ENCODE measurements at regions not wholly inside any gene's neighbourhood (a gene's known extent, or its start where the extent isn't known, plus 50 kb on each side); places are given as distances from the start of the nearest gene placed in this dataset.

GRCh38 chr4:123312116-123312515, 84.5 kb upstream of the SPRY1 start:
- H3K27ac ChIP-seq (ENCODE audit: low read length, poor library complexity, severe bottlenecking) = no peak overlapping the region
- no peak overlapping the region for H2AFZ ChIP-seq (ENCODE audit: low read depth, low read length)
- H2BK15ac ChIP-seq (ENCODE audit: low read depth, poor library complexity, severe bottlenecking) = no peak overlapping the region
- no peaks in the 10 kb centered on the region for H3K27me3 ChIP-seq (ENCODE audit: control insufficient read depth in 1 of 2, insufficient read depth in 1 of 2, low read length in 2 of 2)
- H3K4me1 ChIP-seq (ENCODE audit: control insufficient read depth, insufficient read depth, low read depth, low read length) = no peaks in the 10 kb centered on the region
- no peak overlapping the region for H2BK120ac ChIP-seq (ENCODE audit: low read depth, low read length)
- H3K79me1 ChIP-seq (replicated peaks; ENCODE audit: low read length, poor library complexity, severe bottlenecking) = no peaks in the 10 kb centered on the region
- no peak overlapping the region for H4K8ac ChIP-seq (ENCODE audit: low read length)
- H3K36me3 ChIP-seq (ENCODE audit: control insufficient read depth in 1 of 2, insufficient read depth in 2 of 2, low read depth in 1 of 2, low read length in 2 of 2) = peaks cover 0 to 4% of the 10 kb centered on the region in 2 experiments
- H3K4ac ChIP-seq (ENCODE audit: low read depth in 1 of 2, low read length in 2 of 2) = no peak overlapping the region
- no peak overlapping the region for H2BK5ac ChIP-seq (ENCODE audit: low read depth, low read length, poor library complexity, severe bottlenecking)
- no peak for DNase-seq
- H3K4me3 ChIP-seq (ENCODE audit: insufficient read depth in 1 of 2, low read depth in 1 of 2, low read length in 2 of 2) = no peak overlapping the region
- H3K14ac ChIP-seq (ENCODE audit: low read length in 2 of 2) = no peak overlapping the region
- H3K23ac ChIP-seq (ENCODE audit: low read length in 2 of 2) = no peak overlapping the region
- no peaks in the 10 kb centered on the region for H3K9me3 ChIP-seq (ENCODE audit: control insufficient read depth, low read length)
- H3K4me2 ChIP-seq (ENCODE audit: low read length, poor library complexity, severe bottlenecking) = no peak overlapping the region
- WGBS = 100% methylated on average over 1 of the region's 1 CpG
- no peak overlapping the region for H2AK5ac ChIP-seq (ENCODE audit: low read length, severe bottlenecking)
- H2BK12ac ChIP-seq (ENCODE audit: low read length in 2 of 2) = no peak overlapping the region
- H4K91ac ChIP-seq (ENCODE audit: low read length) = no peak overlapping the region
- no peak overlapping the region for H3K18ac ChIP-seq (ENCODE audit: low read depth in 1 of 2, low read length in 2 of 2)
- no peak overlapping the region for H3K9ac ChIP-seq (ENCODE audit: low read length)

GRCh38 chr4:123312951-123313592, 83.5 kb upstream of the SPRY1 start:
- no peak overlapping the region for H2BK12ac ChIP-seq (ENCODE audit: low read length in 2 of 2)
- peaks cover 0 to 4% of the 10 kb centered on the region in 2 experiments for H3K36me3 ChIP-seq (ENCODE audit: control insufficient read depth in 1 of 2, insufficient read depth in 2 of 2, low read depth in 1 of 2, low read length in 2 of 2)
- no peak overlapping the region for H3K4me2 ChIP-seq (ENCODE audit: low read length, poor library complexity, severe bottlenecking)
- H2BK15ac ChIP-seq (ENCODE audit: low read depth, poor library complexity, severe bottlenecking) = no peak overlapping the region
- peaks cover 2% of the 10 kb centered on the region for H3K9me3 ChIP-seq (ENCODE audit: control insufficient read depth, low read length)
- H3K4ac ChIP-seq (ENCODE audit: low read depth in 1 of 2, low read length in 2 of 2) = no peak overlapping the region
- H2AFZ ChIP-seq (ENCODE audit: low read depth, low read length) = no peak overlapping the region
- H3K14ac ChIP-seq (ENCODE audit: low read length in 2 of 2) = no peak overlapping the region
- H2BK5ac ChIP-seq (ENCODE audit: low read depth, low read length, poor library complexity, severe bottlenecking) = no peak overlapping the region
- H4K91ac ChIP-seq (ENCODE audit: low read length) = no peak overlapping the region
- no peak overlapping the region for H3K23ac ChIP-seq (ENCODE audit: low read length in 2 of 2)
- no peak overlapping the region for H3K27ac ChIP-seq (ENCODE audit: low read length, poor library complexity, severe bottlenecking)
- no peaks in the 10 kb centered on the region for H3K27me3 ChIP-seq (ENCODE audit: control insufficient read depth in 1 of 2, insufficient read depth in 1 of 2, low read length in 2 of 2)
- H3K9ac ChIP-seq (ENCODE audit: low read length) = no peak overlapping the region
- no peak overlapping the region for H2AK5ac ChIP-seq (ENCODE audit: low read length, severe bottlenecking)
- no peaks in the 10 kb centered on the region for H3K4me1 ChIP-seq (ENCODE audit: control insufficient read depth, insufficient read depth, low read depth, low read length)
- no peak overlapping the region for H3K18ac ChIP-seq (ENCODE audit: low read depth in 1 of 2, low read length in 2 of 2)
- no peak for DNase-seq
- no peak overlapping the region for H4K8ac ChIP-seq (ENCODE audit: low read length)
- H2BK120ac ChIP-seq (ENCODE audit: low read depth, low read length) = no peak overlapping the region
- no peaks in the 10 kb centered on the region for H3K79me1 ChIP-seq (replicated peaks; ENCODE audit: low read length, poor library complexity, severe bottlenecking)
- H3K4me3 ChIP-seq (ENCODE audit: insufficient read depth in 1 of 2, low read depth in 1 of 2, low read length in 2 of 2) = no peak overlapping the region
- 94% methylated on average over 10 of the region's 10 CpGs for WGBS

DNA sequence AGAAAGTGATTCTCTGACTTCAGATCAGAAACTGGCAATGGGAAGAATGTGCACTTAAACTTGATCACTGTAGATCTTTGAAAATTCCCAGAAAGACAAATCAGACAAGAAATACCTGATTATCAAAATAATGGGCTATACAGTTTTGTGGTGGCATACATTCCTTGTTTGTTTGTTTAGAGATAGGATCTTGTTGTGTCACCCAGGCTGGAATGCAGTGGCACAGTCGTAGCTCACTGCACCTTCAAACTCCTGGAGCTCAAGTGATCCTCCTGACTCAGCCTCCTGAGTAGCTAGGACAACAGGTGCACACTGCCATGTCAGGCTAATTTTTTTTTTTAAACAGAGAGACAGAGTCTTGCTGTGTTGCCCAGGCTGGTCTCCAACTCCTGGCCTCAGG, 81.0 kb upstream of the SPRY1 start:
- Histone ChIP-seq H3K9ac (ENCODE audit: low read length) (no peak overlapping the region), H3K4me3 (ENCODE audit: insufficient read depth in 1 of 2, low read depth in 1 of 2, low read length in 2 of 2) (no peak overlapping the region), H2BK12ac (ENCODE audit: low read length in 2 of 2) (no peak overlapping the region), H3K4ac (ENCODE audit: low read depth in 1 of 2, low read length in 2 of 2) (no peak overlapping the region), H4K91ac (ENCODE audit: low read length) (no peak overlapping the region), H3K4me1 (ENCODE audit: control insufficient read depth, insufficient read depth, low read depth, low read length) (no peaks in the 10 kb centered on the region), H2BK120ac (ENCODE audit: low read depth, low read length) (no peak overlapping the region), H3K14ac (ENCODE audit: low read length in 2 of 2) (no peak overlapping the region), H3K27me3 (ENCODE audit: control insufficient read depth in 1 of 2, insufficient read depth in 1 of 2, low read length in 2 of 2) (no peaks in the 10 kb centered on the region), H3K27ac (ENCODE audit: low read length, poor library complexity, severe bottlenecking) (no peak overlapping the region), H3K79me1 (replicated peaks; ENCODE audit: low read length, poor library complexity, severe bottlenecking) (no peaks in the 10 kb centered on the region), H2AK5ac (ENCODE audit: low read length, severe bottlenecking) (no peak overlapping the region), H4K8ac (ENCODE audit: low read length) (no peak overlapping the region), H2BK15ac (ENCODE audit: low read depth, poor library complexity, severe bottlenecking) (no peak overlapping the region), H3K36me3 (ENCODE audit: control insufficient read depth in 1 of 2, insufficient read depth in 2 of 2, low read depth in 1 of 2, low read length in 2 of 2) (peaks cover 0 to 4% of the 10 kb centered on the region in 2 experiments), H3K23ac (ENCODE audit: low read length in 2 of 2) (no peak overlapping the region), H3K9me3 (ENCODE audit: control insufficient read depth, low read length) (peaks cover 2% of the 10 kb centered on the region), H2AFZ (ENCODE audit: low read depth, low read length) (no peak overlapping the region), H2BK5ac (ENCODE audit: low read depth, low read length, poor library complexity, severe bottlenecking) (no peak overlapping the region), H3K18ac (ENCODE audit: low read depth in 1 of 2, low read length in 2 of 2) (no peak overlapping the region), H3K4me2 (ENCODE audit: low read length, poor library complexity, severe bottlenecking) (no peak overlapping the region)
- no peak for DNase-seq
- 74% methylated on average over 1 of the region's 1 CpG for WGBS

GRCh38 chr4:123317211-123317610, 79.4 kb upstream of the SPRY1 start:
- Histone ChIP-seq H3K4ac (ENCODE audit: low read depth in 1 of 2, low read length in 2 of 2) (no peak overlapping the region), H2BK15ac (ENCODE audit: low read depth, poor library complexity, severe bottlenecking) (no peak overlapping the region), H3K9me3 (ENCODE audit: control insufficient read depth, low read length) (peaks cover 12% of the 10 kb centered on the region), H3K79me1 (replicated peaks; ENCODE audit: low read length, poor library complexity, severe bottlenecking) (no peaks in the 10 kb centered on the region), H4K91ac (ENCODE audit: low read length) (no peak overlapping the region), H3K4me2 (ENCODE audit: low read length, poor library complexity, severe bottlenecking) (no peak overlapping the region), H3K27me3 (ENCODE audit: control insufficient read depth in 1 of 2, insufficient read depth in 1 of 2, low read length in 2 of 2) (no peaks in the 10 kb centered on the region), H2AFZ (ENCODE audit: low read depth, low read length) (no peak overlapping the region), H2BK5ac (ENCODE audit: low read depth, low read length, poor library complexity, severe bottlenecking) (no peak overlapping the region), H3K4me3 (ENCODE audit: insufficient read depth in 1 of 2, low read depth in 1 of 2, low read length in 2 of 2) (no peak overlapping the region), H3K27ac (ENCODE audit: low read length, poor library complexity, severe bottlenecking) (no peak overlapping the region), H4K8ac (ENCODE audit: low read length) (no peak overlapping the region), H3K18ac (ENCODE audit: low read depth in 1 of 2, low read length in 2 of 2) (no peak overlapping the region), H3K23ac (ENCODE audit: low read length in 2 of 2) (no peak overlapping the region), H2BK12ac (ENCODE audit: low read length in 2 of 2) (no peak overlapping the region), H3K14ac (ENCODE audit: low read length in 2 of 2) (no peak overlapping the region), H3K9ac (ENCODE audit: low read length) (no peak overlapping the region), H2BK120ac (ENCODE audit: low read depth, low read length) (no peak overlapping the region), H3K36me3 (ENCODE audit: control insufficient read depth in 1 of 2, insufficient read depth in 2 of 2, low read depth in 1 of 2, low read length in 2 of 2) (peaks cover 0 to 4% of the 10 kb centered on the region in 2 experiments), H3K4me1 (ENCODE audit: control insufficient read depth, insufficient read depth, low read depth, low read length) (no peaks in the 10 kb centered on the region), H2AK5ac (ENCODE audit: low read length, severe bottlenecking) (no peak overlapping the region)
- WGBS = 97% methylated on average over 2 of the region's 2 CpGs
- no peak for DNase-seq
